HPDE6-E6E7 (cell line): ENCODE measurements at regions not wholly inside any gene's neighbourhood (a gene's known extent, or its start where the extent isn't known, plus 50 kb on each side); places are given as distances from the start of the nearest gene placed in this dataset.

Source experiments
- DNase-seq: peaks from one replicate; pipeline ENCODE4 v3.0.0; 2011; ENCODE audit warnings: missing footprints; ENCODE audit errors: extremely low spot score

GRCh38 chrX:143171703-143172102 lies 146.0 kb downstream of the SPANXN4 start:
- DNase-seq = no peak

GRCh38 chrX:143165778-143166177 lies 140.1 kb downstream of the SPANXN4 start:
- no peak for DNase-seq

GRCh38 chrX:143139681-143140080 lies 114.0 kb downstream of the SPANXN4 start:
- DNase-seq = no peak

- DNase-seq = no peak
Observed at GRCh38 chrX:143121477-143121876, 95.7 kb downstream of the SPANXN4 start.

GRCh38 chrX:143115466-143115865 lies 89.7 kb downstream of the SPANXN4 start:
- no peak for DNase-seq

GRCh38 chrX:143095816-143096215 lies 70.1 kb downstream of the SPANXN4 start:
- DNase-seq = no peak

GRCh38 chrX:143095321-143095720 lies 69.6 kb downstream of the SPANXN4 start:
- no peak for DNase-seq

GRCh38 chrX:143094417-143095023 lies 68.8 kb downstream of the SPANXN4 start:
- no peak for DNase-seq
